Sigmoid colon (tissue), 4 donors: ENCODE measurements at regions not wholly inside any gene's neighbourhood (a gene's known extent, or its start where the extent isn't known, plus 50 kb on each side); places are given as distances from the start of the nearest gene placed in this dataset.

Source experiments
- CTCF ChIP-seq, 4 experiments: fragments of 450-650 bp in 3 of 4; fragments of 200-600 bp in 1 of 4; IDR thresholded peaks; one replicate each; pipeline ENCODE4 v1.5.1; 2016 to 2019; ENCODE audit warnings: antibody characterized with exemption in 4 of 4, mild to moderate bottlenecking in 3 of 4, moderate library complexity in 2 of 4
- EP300 ChIP-seq, 4 donors: sonication (generic); formaldehyde crosslinking; IDR thresholded peaks; one replicate each; pipeline ENCODE4 v1.6.1; 2017; ENCODE audit warnings: antibody characterized with exemption in 4 of 4
- POLR2A ChIP-seq, 2 donors: fragments of 450-650 bp; IDR thresholded peaks; one replicate each; pipeline ENCODE4 v1.6.1; 2016; ENCODE audit warnings: antibody characterized with exemption in 2 of 2, mild to moderate bottlenecking in 2 of 2, moderate library complexity in 2 of 2

- TF ChIP-seq CTCF (IDR thresholded peaks at IDR 0.05) (no peak), POLR2A (IDR thresholded peaks at IDR 0.05) (no peak), EP300 (IDR thresholded peaks at IDR 0.05) (no peak)
These were observed 573.9 kb downstream of the TCERG1L start for GRCh38 chr10:130737621-130738020.
